PC-9 (cell line): ENCODE measurements at regions not wholly inside any gene's neighbourhood (a gene's known extent, or its start where the extent isn't known, plus 50 kb on each side); places are given as distances from the start of the nearest gene placed in this dataset.

Experiments used
- EZH2 ChIP-seq: fragments of 200-600 bp; sonication (generic); IDR thresholded peaks from 2 replicates; pipeline ENCODE4 v1.8.0; 2017; ENCODE audit warnings: antibody characterized with exemption, low read depth
- TF ChIP-seq, protein P1 (sequence below): fragments of 200-600 bp; sonication (generic); conservative IDR thresholded peaks from 2 replicates; pipeline ENCODE4 v1.6.1; 2017; ENCODE audit warnings: mixed run types, antibody characterized with exemption, mild to moderate bottlenecking, moderate library complexity

DNA sequence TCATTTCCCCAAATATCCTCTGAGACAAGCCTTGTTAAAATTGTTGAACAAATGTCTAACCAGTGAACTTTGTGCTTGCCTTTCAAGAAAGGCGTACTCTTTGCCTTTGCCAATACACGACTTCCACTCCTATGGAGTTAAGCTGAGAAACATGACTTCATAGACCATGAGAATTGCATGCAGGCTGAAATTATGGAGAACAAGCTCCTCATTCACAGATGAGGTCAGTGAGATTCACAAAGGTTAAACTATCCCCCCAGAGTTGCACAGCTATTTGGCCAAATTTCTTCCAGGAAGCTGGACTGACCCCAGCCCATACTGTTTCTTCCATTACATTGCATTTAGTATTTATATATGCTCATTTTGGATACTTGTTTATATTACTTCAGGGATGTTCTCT, 221.4 kb upstream of the SEMA3C start:
- TF ChIP-seq, protein P1, sequence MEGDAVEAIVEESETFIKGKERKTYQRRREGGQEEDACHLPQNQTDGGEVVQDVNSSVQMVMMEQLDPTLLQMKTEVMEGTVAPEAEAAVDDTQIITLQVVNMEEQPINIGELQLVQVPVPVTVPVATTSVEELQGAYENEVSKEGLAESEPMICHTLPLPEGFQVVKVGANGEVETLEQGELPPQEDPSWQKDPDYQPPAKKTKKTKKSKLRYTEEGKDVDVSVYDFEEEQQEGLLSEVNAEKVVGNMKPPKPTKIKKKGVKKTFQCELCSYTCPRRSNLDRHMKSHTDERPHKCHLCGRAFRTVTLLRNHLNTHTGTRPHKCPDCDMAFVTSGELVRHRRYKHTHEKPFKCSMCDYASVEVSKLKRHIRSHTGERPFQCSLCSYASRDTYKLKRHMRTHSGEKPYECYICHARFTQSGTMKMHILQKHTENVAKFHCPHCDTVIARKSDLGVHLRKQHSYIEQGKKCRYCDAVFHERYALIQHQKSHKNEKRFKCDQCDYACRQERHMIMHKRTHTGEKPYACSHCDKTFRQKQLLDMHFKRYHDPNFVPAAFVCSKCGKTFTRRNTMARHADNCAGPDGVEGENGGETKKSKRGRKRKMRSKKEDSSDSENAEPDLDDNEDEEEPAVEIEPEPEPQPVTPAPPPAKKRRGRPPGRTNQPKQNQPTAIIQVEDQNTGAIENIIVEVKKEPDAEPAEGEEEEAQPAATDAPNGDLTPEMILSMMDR: no peak
- no peak for TF ChIP-seq EZH2
